ENCODE measurements at regions not wholly inside any gene's neighbourhood (a gene's known extent, or its start where the extent isn't known, plus 50 kb on each side); places are given as distances from the start of the nearest gene placed in this dataset.

DNA sequence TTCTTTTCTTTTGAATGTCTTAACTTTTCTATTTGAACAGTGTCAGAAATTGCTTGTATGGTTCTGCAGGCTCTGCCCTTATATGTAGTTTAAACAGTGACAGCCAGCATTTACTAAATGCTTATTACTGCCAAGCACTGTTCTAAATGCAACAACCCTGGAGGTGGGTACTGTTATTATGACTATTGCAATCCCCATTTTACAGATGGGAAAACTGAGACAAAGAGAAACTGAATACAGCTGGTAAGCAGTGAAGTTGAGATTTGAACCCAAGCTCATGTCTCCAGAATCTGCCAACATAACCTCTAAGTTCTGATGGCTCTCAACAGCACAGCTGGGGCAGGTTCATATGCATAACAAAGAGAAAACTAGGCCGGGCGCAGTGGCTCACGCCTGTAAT is 105.7 kb upstream of the GATA6 start:
- TF ChIP-seq, protein P1, sequence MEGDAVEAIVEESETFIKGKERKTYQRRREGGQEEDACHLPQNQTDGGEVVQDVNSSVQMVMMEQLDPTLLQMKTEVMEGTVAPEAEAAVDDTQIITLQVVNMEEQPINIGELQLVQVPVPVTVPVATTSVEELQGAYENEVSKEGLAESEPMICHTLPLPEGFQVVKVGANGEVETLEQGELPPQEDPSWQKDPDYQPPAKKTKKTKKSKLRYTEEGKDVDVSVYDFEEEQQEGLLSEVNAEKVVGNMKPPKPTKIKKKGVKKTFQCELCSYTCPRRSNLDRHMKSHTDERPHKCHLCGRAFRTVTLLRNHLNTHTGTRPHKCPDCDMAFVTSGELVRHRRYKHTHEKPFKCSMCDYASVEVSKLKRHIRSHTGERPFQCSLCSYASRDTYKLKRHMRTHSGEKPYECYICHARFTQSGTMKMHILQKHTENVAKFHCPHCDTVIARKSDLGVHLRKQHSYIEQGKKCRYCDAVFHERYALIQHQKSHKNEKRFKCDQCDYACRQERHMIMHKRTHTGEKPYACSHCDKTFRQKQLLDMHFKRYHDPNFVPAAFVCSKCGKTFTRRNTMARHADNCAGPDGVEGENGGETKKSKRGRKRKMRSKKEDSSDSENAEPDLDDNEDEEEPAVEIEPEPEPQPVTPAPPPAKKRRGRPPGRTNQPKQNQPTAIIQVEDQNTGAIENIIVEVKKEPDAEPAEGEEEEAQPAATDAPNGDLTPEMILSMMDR (IDR thresholded peaks at IDR 0.05) = no peak
- TF ChIP-seq, protein P2, sequence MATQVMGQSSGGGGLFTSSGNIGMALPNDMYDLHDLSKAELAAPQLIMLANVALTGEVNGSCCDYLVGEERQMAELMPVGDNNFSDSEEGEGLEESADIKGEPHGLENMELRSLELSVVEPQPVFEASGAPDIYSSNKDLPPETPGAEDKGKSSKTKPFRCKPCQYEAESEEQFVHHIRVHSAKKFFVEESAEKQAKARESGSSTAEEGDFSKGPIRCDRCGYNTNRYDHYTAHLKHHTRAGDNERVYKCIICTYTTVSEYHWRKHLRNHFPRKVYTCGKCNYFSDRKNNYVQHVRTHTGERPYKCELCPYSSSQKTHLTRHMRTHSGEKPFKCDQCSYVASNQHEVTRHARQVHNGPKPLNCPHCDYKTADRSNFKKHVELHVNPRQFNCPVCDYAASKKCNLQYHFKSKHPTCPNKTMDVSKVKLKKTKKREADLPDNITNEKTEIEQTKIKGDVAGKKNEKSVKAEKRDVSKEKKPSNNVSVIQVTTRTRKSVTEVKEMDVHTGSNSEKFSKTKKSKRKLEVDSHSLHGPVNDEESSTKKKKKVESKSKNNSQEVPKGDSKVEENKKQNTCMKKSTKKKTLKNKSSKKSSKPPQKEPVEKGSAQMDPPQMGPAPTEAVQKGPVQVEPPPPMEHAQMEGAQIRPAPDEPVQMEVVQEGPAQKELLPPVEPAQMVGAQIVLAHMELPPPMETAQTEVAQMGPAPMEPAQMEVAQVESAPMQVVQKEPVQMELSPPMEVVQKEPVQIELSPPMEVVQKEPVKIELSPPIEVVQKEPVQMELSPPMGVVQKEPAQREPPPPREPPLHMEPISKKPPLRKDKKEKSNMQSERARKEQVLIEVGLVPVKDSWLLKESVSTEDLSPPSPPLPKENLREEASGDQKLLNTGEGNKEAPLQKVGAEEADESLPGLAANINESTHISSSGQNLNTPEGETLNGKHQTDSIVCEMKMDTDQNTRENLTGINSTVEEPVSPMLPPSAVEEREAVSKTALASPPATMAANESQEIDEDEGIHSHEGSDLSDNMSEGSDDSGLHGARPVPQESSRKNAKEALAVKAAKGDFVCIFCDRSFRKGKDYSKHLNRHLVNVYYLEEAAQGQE (IDR thresholded peaks at IDR 0.05; ENCODE audit: insufficient read depth in 1 of 2, low read depth in 2 of 2, low read length in 1 of 2) = no peak
- no peak for TF ChIP-seq POLR2AphosphoS5 (IDR thresholded peaks at IDR 0.05; ENCODE audit: low read depth, low read length)

Data from Panc1 (cell line).